SK-N-MC (cell line): ENCODE measurements at regions not wholly inside any gene's neighbourhood (a gene's known extent, or its start where the extent isn't known, plus 50 kb on each side); places are given as distances from the start of the nearest gene placed in this dataset.

Experiments used
- DNase-seq: peaks from one replicate; pipeline ENCODE4 v3.0.0-alpha.2; 2011; ENCODE audit warnings: low read depth, low spot score
- H3K27ac ChIP-seq: fragments of 200-600 bp; sonication (generic); 2 replicates; pipeline ENCODE4 v1.5.1; 2016; ENCODE audit warnings: mixed run types
- H3K36me3 ChIP-seq: fragments of 200-600 bp; sonication (generic); 2 replicates; pipeline ENCODE4 v1.6.1; 2017; ENCODE audit warnings: antibody characterized with exemption, low read length, mixed read lengths; ENCODE audit not compliant: insufficient read depth
- H3K4me3 ChIP-seq: fragments of 200-600 bp; sonication (generic); 2 replicates; pipeline ENCODE4 v1.5.1; 2016
- H3K9ac ChIP-seq: fragments of 200-600 bp; sonication (generic); 2 replicates; pipeline ENCODE4 v1.8.0; 2017; ENCODE audit warnings: mixed run types, mixed read lengths; ENCODE audit not compliant: insufficient read length
- H3K9me3 ChIP-seq: fragments of 200-600 bp; sonication (generic); 2 replicates; pipeline ENCODE4 v1.6.1; 2017; ENCODE audit warnings: low read depth, mild to moderate bottlenecking, antibody characterized with exemption, low read length, moderate library complexity, mixed read lengths
- EZH2 ChIP-seq: fragments of 200-600 bp; sonication (generic); IDR thresholded peaks from one replicate; pipeline ENCODE4 v1.6.1; 2017; ENCODE audit warnings: antibody characterized with exemption
- FOXP2 ChIP-seq: optimal IDR thresholded peaks from 2 replicates; pipeline ENCODE3; 2011; ENCODE audit warnings: mild to moderate bottlenecking, moderate library complexity; ENCODE audit not compliant: insufficient read depth; ENCODE audit errors: extremely low read length, control extremely low read depth
- POLR2AphosphoS5 ChIP-seq: IDR thresholded peaks from 2 replicates; pipeline ENCODE4 v1.6.1; 2012; ENCODE audit warnings: mild to moderate bottlenecking, low read depth, low read length, borderline replicate concordance

- Histone ChIP-seq H3K36me3 (no peaks in the 10 kb centered on the region), H3K9ac (no peak overlapping the region), H3K9me3 (no peaks in the 10 kb centered on the region), H3K27ac (no peak overlapping the region), H3K4me3 (no peak overlapping the region)
- no peak for TF ChIP-seq POLR2AphosphoS5
- TF ChIP-seq FOXP2, result no peak
- no peak for TF ChIP-seq EZH2
- DNase-seq, result no peak
Observed at GRCh38 chr14:55749201-55749812, 169.3 kb downstream of the KTN1 start.

GRCh38 chr14:55749946-55750345 lies 169.9 kb downstream of the KTN1 start:
- no peaks in the 10 kb centered on the region for H3K36me3 ChIP-seq
- no peak overlapping the region for H3K27ac ChIP-seq
- no peaks in the 10 kb centered on the region for H3K9me3 ChIP-seq

DNA sequence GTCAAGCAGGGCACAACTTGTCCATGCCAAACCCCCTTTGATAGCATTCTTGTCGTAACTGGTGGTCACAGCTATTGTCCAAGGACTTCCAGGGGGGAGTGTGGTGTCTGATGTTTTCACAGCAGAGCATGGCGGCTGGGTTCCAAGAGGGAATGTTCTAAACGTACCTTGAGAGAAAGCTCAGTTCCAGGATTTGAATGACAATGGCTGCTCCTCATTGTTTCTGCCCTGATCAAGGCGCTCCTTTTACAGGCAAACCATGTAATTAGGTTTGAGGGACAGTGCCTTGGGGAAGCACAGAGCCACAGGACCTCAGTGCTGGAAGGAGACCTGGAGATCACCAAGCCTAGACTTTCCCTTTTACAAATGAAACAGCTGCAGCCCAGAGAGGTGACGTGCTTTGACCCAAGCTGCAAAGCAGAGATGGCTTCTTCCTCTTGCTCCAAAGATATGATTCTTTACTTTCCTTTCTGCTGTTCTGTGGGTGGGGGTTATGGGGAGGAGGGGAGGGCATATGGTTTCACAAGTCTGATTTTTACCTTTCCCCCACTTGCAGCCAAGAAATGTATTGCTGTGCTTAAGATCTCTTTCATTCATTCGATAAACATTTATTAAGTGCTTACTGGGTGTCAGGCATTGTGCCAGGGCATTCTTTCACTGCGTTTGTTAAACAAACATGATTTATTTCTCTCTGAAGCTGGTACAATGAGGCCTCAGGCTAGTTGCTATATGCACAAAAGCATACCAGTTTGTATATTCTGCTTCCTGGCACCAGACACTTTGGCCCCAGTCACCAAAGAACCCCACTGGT lies 172.8 kb downstream of the KTN1 start:
- TF ChIP-seq FOXP2, result no peak
- no peak for TF ChIP-seq EZH2
- TF ChIP-seq POLR2AphosphoS5, result no peak; the same call in 1 of the 2 replicates
- no peak overlapping the region for H3K27ac ChIP-seq
- no peaks in the 10 kb centered on the region for H3K9me3 ChIP-seq
- H3K9ac ChIP-seq, result no peak overlapping the region
- no peaks in the 10 kb centered on the region for H3K36me3 ChIP-seq
- peak overlapping the region; percentile 24; the same call in 1 of the 2 replicates for H3K4me3 ChIP-seq
- DNase-seq, result peak; percentile 76

More at GRCh38 chr14:55749946-55750345, 169.9 kb downstream of the KTN1 start:
- Histone ChIP-seq H3K9ac (no peak overlapping the region), H3K4me3 (no peak overlapping the region)
- no peak for TF ChIP-seq FOXP2
- no peak for TF ChIP-seq POLR2AphosphoS5
- TF ChIP-seq EZH2, result no peak
- DNase-seq, result no peak

DNA sequence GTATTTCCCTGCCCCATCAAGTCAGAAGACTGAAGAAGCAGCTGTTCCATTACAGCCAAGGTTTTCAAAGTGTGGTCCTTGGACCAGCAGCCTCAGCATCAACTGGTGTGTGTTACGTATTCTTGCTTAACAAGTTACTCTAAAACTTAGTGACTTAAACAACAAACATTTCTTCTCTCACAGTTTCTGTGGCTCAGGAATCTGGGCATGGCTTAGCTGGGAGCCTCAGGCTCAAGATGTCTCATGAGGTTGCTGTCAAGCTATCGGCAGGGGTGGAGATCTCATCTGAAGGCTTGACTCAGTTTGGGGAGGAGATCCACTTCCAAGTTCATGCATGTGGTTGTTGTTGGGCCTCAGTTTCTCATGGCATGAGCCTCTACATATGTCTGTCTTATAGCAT lies 174.5 kb downstream of the KTN1 start:
- H3K27ac ChIP-seq, result no peak overlapping the region
- no peak overlapping the region for H3K9ac ChIP-seq
- no peak for TF ChIP-seq POLR2AphosphoS5
- no peak for TF ChIP-seq EZH2
- no peak for TF ChIP-seq FOXP2

GRCh38 chr14:55754871-55755270 lies 174.9 kb downstream of the KTN1 start:
- DNase-seq, result no peak
- no peak for TF ChIP-seq FOXP2
- TF ChIP-seq EZH2, result no peak
- no peak for TF ChIP-seq POLR2AphosphoS5
- no peaks in the 10 kb centered on the region for H3K9me3 ChIP-seq
- H3K9ac ChIP-seq, result no peak overlapping the region
- no peak overlapping the region for H3K4me3 ChIP-seq
- no peaks in the 10 kb centered on the region for H3K36me3 ChIP-seq
- H3K27ac ChIP-seq, result no peak overlapping the region

More for the DNA sequence above, 174.5 kb downstream of the KTN1 start:
- Histone ChIP-seq H3K36me3 (no peaks in the 10 kb centered on the region), H3K4me3 (no peak overlapping the region), H3K9me3 (no peaks in the 10 kb centered on the region)
- DNase-seq, result no peak

- no peak overlapping the region for H3K9ac ChIP-seq
- no peak for TF ChIP-seq FOXP2
- TF ChIP-seq EZH2, result no peak
- no peak for TF ChIP-seq POLR2AphosphoS5
- H3K27ac ChIP-seq, result no peak overlapping the region
- H3K4me3 ChIP-seq, result no peak overlapping the region
- H3K36me3 ChIP-seq, result no peaks in the 10 kb centered on the region
- DNase-seq, result no peak
- no peaks in the 10 kb centered on the region for H3K9me3 ChIP-seq
Observed at GRCh38 chr14:55756078-55756477, 176.1 kb downstream of the KTN1 start.

- Histone ChIP-seq H3K4me3 (no peak overlapping the region), H3K9ac (no peak overlapping the region), H3K27ac (no peak overlapping the region), H3K9me3 (no peaks in the 10 kb centered on the region), H3K36me3 (no peaks in the 10 kb centered on the region)
- no peak for TF ChIP-seq EZH2
- TF ChIP-seq FOXP2, result no peak
- no peak for TF ChIP-seq POLR2AphosphoS5
- DNase-seq, result no peak
Observed at GRCh38 chr14:55756557-55756956, 176.6 kb downstream of the KTN1 start.

DNA sequence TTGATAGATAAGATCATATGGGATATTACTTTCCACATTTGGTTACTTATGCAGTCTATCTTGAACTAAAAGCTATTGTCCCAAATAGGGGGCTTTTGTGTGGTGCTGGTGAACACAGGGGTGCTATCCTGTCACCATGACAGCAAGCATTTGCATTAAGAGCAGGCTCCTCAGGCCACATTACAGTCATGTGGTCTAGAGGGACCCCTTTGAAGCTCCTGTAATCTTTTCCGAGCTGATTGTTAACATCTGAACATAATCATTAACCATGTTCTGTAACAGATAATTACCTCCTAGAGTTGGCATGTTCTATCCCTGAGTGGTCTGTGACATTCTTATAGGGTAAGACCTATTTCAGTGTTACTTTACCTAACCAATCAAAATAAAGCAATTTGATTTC lies 178.8 kb downstream of the KTN1 start:
- Histone ChIP-seq H3K9ac (no peak overlapping the region), H3K9me3 (no peaks in the 10 kb centered on the region), H3K4me3 (peak overlapping the region; percentile 5; the same call in 1 of the 2 replicates), H3K27ac (peak overlapping the region; percentile 63), H3K36me3 (no peaks in the 10 kb centered on the region)
- no peak for DNase-seq
- TF ChIP-seq FOXP2 (no peak), POLR2AphosphoS5 (no peak), EZH2 (no peak)
